ENCODE measurements at regions not wholly inside any gene's neighbourhood (a gene's known extent, or its start where the extent isn't known, plus 50 kb on each side); places are given as distances from the start of the nearest gene placed in this dataset.

GRCh38 chr3:9311228-9311627, 51.6 kb upstream of the THUMPD3 start (continued):
- TF ChIP-seq JAZF1 (CRISPR knock-in tag; IDR thresholded peaks at IDR 0.05) (no peak), ZNF138 (CRISPR knock-in tag; conservative IDR thresholded peaks at IDR 0.05) (no peak), CTCF (IDR thresholded peaks at IDR 0.05) (no peak), FOXK1 (CRISPR knock-in tag; IDR thresholded peaks at IDR 0.05) (no peak), ZNF232 (CRISPR knock-in tag; IDR thresholded peaks at IDR 0.05) (no peak), ERG (CRISPR knock-in tag; IDR thresholded peaks at IDR 0.05) (no peak), SMAD4 (CRISPR knock-in tag; IDR thresholded peaks at IDR 0.05) (no peak), ZNF281 (CRISPR knock-in tag; IDR thresholded peaks at IDR 0.05) (no peak)
